Gastrocnemius medialis (tissue), 4 donors: ENCODE measurements at regions not wholly inside any gene's neighbourhood (a gene's known extent, or its start where the extent isn't known, plus 50 kb on each side); places are given as distances from the start of the nearest gene placed in this dataset.

ENCODE experiments used
- CTCF ChIP-seq, 5 experiments: fragments of 450-650 bp in 3 of 5; fragments of 200-600 bp in 2 of 5; sonication (generic) in 2 of 5; IDR thresholded peaks in 4 of 5; conservative IDR thresholded peaks in 1 of 5; 1 replicate in 4 of 5; 2 replicates in 1 of 5; pipeline ENCODE4 v1.5.1; 2016 to 2019; ENCODE audit warnings: antibody characterized with exemption in 5 of 5, mild to moderate bottlenecking in 3 of 5, moderate library complexity in 3 of 5
- POLR2A ChIP-seq, 2 donors: fragments of 450-650 bp; IDR thresholded peaks; one replicate each; pipeline ENCODE4 v1.6.1; 2017; ENCODE audit warnings: antibody characterized with exemption in 2 of 2, mild to moderate bottlenecking in 2 of 2, moderate library complexity in 2 of 2

- no peak for TF ChIP-seq CTCF (IDR thresholded peaks at IDR 0.05 in 4 of 5, conservative IDR thresholded peaks at IDR 0.05 in 1 of 5)
- TF ChIP-seq POLR2A (IDR thresholded peaks at IDR 0.05), result no peak
These were observed 583.8 kb downstream of the CDH26 start for GRCh38 chr20:60541991-60542390.
